PFSK-1 (cell line): ENCODE measurements at regions not wholly inside any gene's neighbourhood (a gene's known extent, or its start where the extent isn't known, plus 50 kb on each side); places are given as distances from the start of the nearest gene placed in this dataset.

Experiments
- POLR2AphosphoS5 ChIP-seq: IDR thresholded peaks from 2 replicates; pipeline ENCODE4 v1.6.1; 2012; ENCODE audit warnings: low read depth, mild to moderate bottlenecking, control low read depth, low read length, moderate library complexity
- REST ChIP-seq, 2 experiments: IDR thresholded peaks; 2 replicates each; pipeline versions ENCODE4 v1.6.1 to v1.8.0; 2011 to 2012; ENCODE audit warnings: low read depth in 2 of 2, low read length in 2 of 2, control low read depth in 1 of 2, inconsistent platforms in 1 of 2, mild to moderate bottlenecking in 1 of 2, moderate library complexity in 1 of 2; ENCODE audit not compliant: insufficient read depth in 1 of 2
- SIN3A ChIP-seq: IDR thresholded peaks from 2 replicates; pipeline ENCODE4 v1.6.1; 2012; ENCODE audit warnings: mild to moderate bottlenecking, low read length, moderate library complexity, borderline replicate concordance; ENCODE audit not compliant: insufficient read depth
- TAF1 ChIP-seq: IDR thresholded peaks from 2 replicates; pipeline ENCODE4 v1.6.1; 2012; ENCODE audit warnings: low read length, control low read depth, borderline replicate concordance; ENCODE audit not compliant: insufficient read depth

DNA sequence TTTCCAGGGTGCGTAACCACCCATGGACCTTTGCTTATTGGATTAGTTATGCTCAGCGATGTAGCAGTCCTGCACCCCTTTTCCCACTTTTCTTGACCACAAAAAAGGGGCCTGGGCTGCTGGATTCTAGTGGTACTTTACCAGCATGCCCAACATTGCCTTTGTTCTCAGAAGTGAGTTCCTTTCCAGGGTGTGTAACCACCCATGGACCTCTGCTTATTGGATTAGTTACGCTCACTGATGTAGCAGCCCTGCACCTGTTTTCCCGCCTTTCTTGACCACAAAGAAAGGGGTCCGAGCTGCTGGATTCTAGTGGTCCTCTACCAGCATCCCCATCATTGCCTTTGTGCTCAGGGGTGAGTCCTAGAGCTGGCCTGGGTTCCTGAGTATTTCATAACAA, 138.2 kb downstream of the COX18 start:
- no peak for TF ChIP-seq TAF1
- TF ChIP-seq POLR2AphosphoS5 = no peak
- TF ChIP-seq REST (IDR thresholded peaks at IDR 0.05; ENCODE audit: insufficient read depth in 1 of 2, low read depth in 2 of 2, low read length in 2 of 2) = no peak
- no peak for TF ChIP-seq SIN3A
